CD14-positive monocyte (primary cell): ENCODE measurements at regions not wholly inside any gene's neighbourhood (a gene's known extent, or its start where the extent isn't known, plus 50 kb on each side); places are given as distances from the start of the nearest gene placed in this dataset.

Experiments
- DNase-seq, 3 donors: peaks; one replicate each; pipeline ENCODE4 v3.0.0-alpha.2; 2011 to 2022
- H2AFZ ChIP-seq: 2 replicates; pipeline ENCODE4 v1.6.0; 2012; ENCODE audit warnings: mild to moderate bottlenecking, low read depth, low read length, inconsistent platforms; ENCODE audit not compliant: insufficient read depth, poor library complexity, severe bottlenecking
- H3K27ac ChIP-seq, 2 donors: 1 replicate in 1 of 2; 2 replicates in 1 of 2; pipeline ENCODE4 v1.5.1; 2012 to 2013; ENCODE audit warnings: low read length in 2 of 2, control low read depth in 1 of 2, inconsistent platforms in 1 of 2, low read depth in 1 of 2, mild to moderate bottlenecking in 1 of 2
- H3K27me3 ChIP-seq, 2 donors: one replicate each; pipeline versions ENCODE4 v1.6.0 to v1.6.1; 2011 to 2013; ENCODE audit warnings: low read length in 2 of 2; ENCODE audit not compliant: control insufficient read depth in 2 of 2, insufficient read depth in 2 of 2
- H3K36me3 ChIP-seq, 2 donors: replicated peaks in 1 of 2; 1 replicate in 1 of 2; 2 replicates in 1 of 2; pipeline versions ENCODE4 v1.5.1 to v1.6.1; 2012 to 2013; ENCODE audit warnings: low read length in 2 of 2, control low read depth in 1 of 2, inconsistent platforms in 1 of 2, mild to moderate bottlenecking in 1 of 2; ENCODE audit not compliant: insufficient read depth in 2 of 2, control insufficient read depth in 1 of 2
- H3K4me1 ChIP-seq, 2 donors: 1 replicate in 1 of 2; 2 replicates in 1 of 2; pipeline versions ENCODE4 v1.5.1 to v1.6.1; 2012 to 2013; ENCODE audit warnings: low read length in 2 of 2, control low read depth in 1 of 2, inconsistent platforms in 1 of 2, mild to moderate bottlenecking in 1 of 2, moderate library complexity in 1 of 2; ENCODE audit not compliant: insufficient read depth in 2 of 2, control insufficient read depth in 1 of 2
- H3K4me2 ChIP-seq: replicated peaks from 2 replicates; pipeline ENCODE3; 2012; ENCODE audit warnings: low read length, moderate library complexity, mild to moderate bottlenecking; ENCODE audit not compliant: poor library complexity, severe bottlenecking; ENCODE audit errors: extremely low read depth
- H3K4me3 ChIP-seq, 3 experiments: fragments of 200-600 bp in 1 of 3; sonication (generic) in 1 of 3; replicated peaks in 1 of 3; 1 replicate in 2 of 3; 2 replicates in 1 of 3; pipeline ENCODE4 v1.5.1; 2011 to 2013; ENCODE audit warnings: low read length in 3 of 3, mild to moderate bottlenecking in 3 of 3, control low read depth in 2 of 3, low read depth in 2 of 3, inconsistent platforms in 1 of 3, moderate library complexity in 1 of 3
- H3K79me2 ChIP-seq: 2 replicates; pipeline ENCODE4 v1.6.0; 2012; ENCODE audit warnings: mild to moderate bottlenecking, control low read depth, inconsistent platforms, low read length, moderate library complexity; ENCODE audit not compliant: insufficient read depth
- H3K9ac ChIP-seq: 2 replicates; pipeline ENCODE4 v1.6.0; 2017; ENCODE audit warnings: low read length, mild to moderate bottlenecking; ENCODE audit not compliant: insufficient read depth, poor library complexity, severe bottlenecking
- H3K9me3 ChIP-seq, 2 donors: replicated peaks in 1 of 2; 1 replicate in 1 of 2; 2 replicates in 1 of 2; pipeline versions ENCODE4 v1.5.1 to v1.6.1; 2012 to 2013; ENCODE audit warnings: low read length in 2 of 2, control low read depth in 1 of 2; ENCODE audit not compliant: control insufficient read depth in 1 of 2, insufficient read depth in 1 of 2
- H4K20me1 ChIP-seq: 2 replicates; pipeline ENCODE4 v1.6.0; 2012; ENCODE audit warnings: mild to moderate bottlenecking, low read length, control low read depth, moderate library complexity; ENCODE audit not compliant: insufficient read depth
- H3K27ac Mint-ChIP-seq, 7 donors: one replicate each; pipeline ENCODE4 v1.8.0; 2020; ENCODE audit warnings: mild to moderate bottlenecking in 7 of 7, mixed read lengths in 7 of 7, moderate library complexity in 6 of 7, inconsistent platforms in 2 of 7
- H3K27me3 Mint-ChIP-seq, 3 donors: one replicate each; pipeline ENCODE4 v1.8.0; 2021 to 2022; ENCODE audit warnings: low read depth in 3 of 3, mild to moderate bottlenecking in 3 of 3, mixed read lengths in 3 of 3, moderate library complexity in 3 of 3, inconsistent platforms in 1 of 3
- H3K36me3 Mint-ChIP-seq, 2 donors: one replicate each; pipeline ENCODE4 v1.8.0; 2020; ENCODE audit warnings: mixed read lengths in 2 of 2, inconsistent platforms in 1 of 2, mild to moderate bottlenecking in 1 of 2
- H3K4me1 Mint-ChIP-seq: one replicate; pipeline ENCODE4 v1.8.0; 2020; ENCODE audit warnings: mild to moderate bottlenecking, mixed read lengths
- H3K4me3 Mint-ChIP-seq, 2 donors: one replicate each; pipeline ENCODE4 v1.8.0; 2020; ENCODE audit warnings: mild to moderate bottlenecking in 2 of 2, mixed read lengths in 2 of 2, moderate library complexity in 1 of 2
- H3K9me3 Mint-ChIP-seq, 7 donors: one replicate each; pipeline ENCODE4 v1.8.0; 2020 to 2022; ENCODE audit warnings: mixed read lengths in 7 of 7, mild to moderate bottlenecking in 6 of 7, moderate library complexity in 6 of 7, inconsistent platforms in 2 of 7
- WGBS: methylation state at CpG from one replicate; pipeline ENCODE4 v1.1.5; 2013; ENCODE audit warnings: missing lambda C conversion rate; ENCODE audit not compliant: insufficient coverage; 5-methylcytosine and 5-hydroxymethylcytosine counted together
- intact Hi-C, 2 donors: fragments of 100-400 bp; cut with micrococcal nuclease; formaldehyde crosslinking; loops; one replicate each; pipeline versions ENCODE4 v1.15.0 to v1.15.1; 2023
- TF ChIP-seq, protein P1 (sequence below): fragments of 200-600 bp; IDR thresholded peaks from one replicate; pipeline ENCODE4 v1.8.0; 2022; ENCODE audit warnings: antibody characterized with exemption, mild to moderate bottlenecking

DNA sequence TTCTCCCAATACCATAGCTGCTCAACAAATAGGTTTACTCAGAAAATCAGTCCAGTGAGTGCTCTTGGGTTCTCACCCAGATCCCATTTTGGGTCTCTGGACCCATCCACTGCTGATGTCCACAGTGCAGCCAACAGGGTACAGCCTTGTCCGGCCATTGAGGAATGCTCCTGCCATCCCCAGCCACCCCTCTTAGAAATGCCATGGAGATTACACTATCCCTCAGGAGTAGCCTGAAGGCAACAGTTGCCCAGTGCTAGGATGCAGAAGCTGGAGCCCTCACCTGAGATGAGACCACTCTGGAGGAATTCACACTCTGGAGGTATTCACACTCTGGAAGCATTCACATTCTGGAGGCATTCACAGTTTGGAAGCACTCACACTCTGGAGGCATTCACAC, 958.8 kb upstream of the TMEM132C start:
- Histone ChIP-seq H3K27ac (no peak overlapping the region), H2AFZ (no peak overlapping the region), H3K4me1 (no peaks in the 10 kb centered on the region), H4K20me1 (no peaks in the 10 kb centered on the region), H3K36me3 (no peaks in the 10 kb centered on the region), H3K27me3 (no peaks in the 10 kb centered on the region), H3K9ac (no peak overlapping the region), H3K9me3 (no peaks in the 10 kb centered on the region), H3K4me2 (no peak overlapping the region), H3K79me2 (no peaks in the 10 kb centered on the region), H3K4me3 (no peak overlapping the region)
- no peaks in the 10 kb centered on the region for H3K4me1 Mint-ChIP-seq
- no peak overlapping the region for H3K4me3 Mint-ChIP-seq
- H3K9me3 Mint-ChIP-seq: peaks cover 0 to 10% (median 3%) of the 10 kb centered on the region in 7 donors
- DNase-seq: no peak
- 88% methylated on average over 1 of the region's 1 CpG for WGBS
- H3K27ac Mint-ChIP-seq: no peak overlapping the region
- H3K27me3 Mint-ChIP-seq: peaks cover 0 to 4% (median 4%) of the 10 kb centered on the region in 3 donors
- TF ChIP-seq, protein P1, sequence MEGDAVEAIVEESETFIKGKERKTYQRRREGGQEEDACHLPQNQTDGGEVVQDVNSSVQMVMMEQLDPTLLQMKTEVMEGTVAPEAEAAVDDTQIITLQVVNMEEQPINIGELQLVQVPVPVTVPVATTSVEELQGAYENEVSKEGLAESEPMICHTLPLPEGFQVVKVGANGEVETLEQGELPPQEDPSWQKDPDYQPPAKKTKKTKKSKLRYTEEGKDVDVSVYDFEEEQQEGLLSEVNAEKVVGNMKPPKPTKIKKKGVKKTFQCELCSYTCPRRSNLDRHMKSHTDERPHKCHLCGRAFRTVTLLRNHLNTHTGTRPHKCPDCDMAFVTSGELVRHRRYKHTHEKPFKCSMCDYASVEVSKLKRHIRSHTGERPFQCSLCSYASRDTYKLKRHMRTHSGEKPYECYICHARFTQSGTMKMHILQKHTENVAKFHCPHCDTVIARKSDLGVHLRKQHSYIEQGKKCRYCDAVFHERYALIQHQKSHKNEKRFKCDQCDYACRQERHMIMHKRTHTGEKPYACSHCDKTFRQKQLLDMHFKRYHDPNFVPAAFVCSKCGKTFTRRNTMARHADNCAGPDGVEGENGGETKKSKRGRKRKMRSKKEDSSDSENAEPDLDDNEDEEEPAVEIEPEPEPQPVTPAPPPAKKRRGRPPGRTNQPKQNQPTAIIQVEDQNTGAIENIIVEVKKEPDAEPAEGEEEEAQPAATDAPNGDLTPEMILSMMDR: no peak
- H3K36me3 Mint-ChIP-seq: no peaks in the 10 kb centered on the region
- intact Hi-C loops: no loop called here

DNA sequence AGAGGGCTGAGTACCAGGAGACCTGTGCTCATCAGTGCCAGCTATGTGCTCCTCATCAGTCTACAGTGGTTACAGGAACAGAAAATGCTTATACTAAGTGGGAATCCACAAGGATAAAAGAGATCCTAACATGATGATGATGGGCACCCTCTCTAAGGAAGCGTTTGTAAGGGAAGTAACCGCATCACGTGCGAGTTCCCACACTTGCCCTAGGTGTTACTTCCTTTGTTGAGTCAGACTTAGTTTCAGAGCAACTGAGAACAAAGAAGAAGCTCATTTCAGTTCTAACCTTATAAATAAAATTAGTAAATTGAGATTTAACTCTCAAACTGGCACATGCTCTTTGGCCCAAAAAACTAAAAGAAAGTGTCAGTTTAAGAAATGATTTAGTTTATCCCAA, 956.4 kb upstream of the TMEM132C start:
- Histone ChIP-seq H3K9me3 (peaks cover 0 to 4% of the 10 kb centered on the region in 2 donors), H3K27me3 (no peaks in the 10 kb centered on the region), H3K4me2 (no peak overlapping the region), H3K9ac (no peak overlapping the region), H3K4me1 (no peaks in the 10 kb centered on the region), H4K20me1 (no peaks in the 10 kb centered on the region), H3K4me3 (no peak overlapping the region), H3K36me3 (no peaks in the 10 kb centered on the region), H2AFZ (no peak overlapping the region), H3K27ac (no peak overlapping the region), H3K79me2 (no peaks in the 10 kb centered on the region)
- peaks cover 0 to 2% (median 2%) of the 10 kb centered on the region in 3 donors for H3K27me3 Mint-ChIP-seq
- DNase-seq: no peak
- 40% methylated on average over 1 of the region's 4 CpGs for WGBS
- no peak overlapping the region for H3K27ac Mint-ChIP-seq
- TF ChIP-seq, protein P1: no peak
- peaks cover 0 to 11% (median 3%) of the 10 kb centered on the region in 7 donors for H3K9me3 Mint-ChIP-seq
- intact Hi-C loops: no loop called here
- H3K4me1 Mint-ChIP-seq: no peaks in the 10 kb centered on the region
- no peak overlapping the region for H3K4me3 Mint-ChIP-seq
- H3K36me3 Mint-ChIP-seq: no peaks in the 10 kb centered on the region
